HEK293T (cell line): ENCODE measurements at regions not wholly inside any gene's neighbourhood (a gene's known extent, or its start where the extent isn't known, plus 50 kb on each side); places are given as distances from the start of the nearest gene placed in this dataset.

ENCODE experiments used
- BHLHE40 ChIP-seq: fragments of 450-650 bp; IDR thresholded peaks from 2 replicates; pipeline ENCODE4 v1.6.1; 2016; ENCODE audit warnings: mild to moderate bottlenecking, moderate library complexity, borderline replicate concordance
- FOXM1 ChIP-seq: fragments of 450-650 bp; IDR thresholded peaks from 2 replicates; pipeline ENCODE4 v1.6.1; 2017; ENCODE audit warnings: mild to moderate bottlenecking, borderline replicate concordance
- SP1 ChIP-seq: fragments of 450-650 bp; IDR thresholded peaks from 2 replicates; pipeline ENCODE4 v1.6.1; 2017

DNA sequence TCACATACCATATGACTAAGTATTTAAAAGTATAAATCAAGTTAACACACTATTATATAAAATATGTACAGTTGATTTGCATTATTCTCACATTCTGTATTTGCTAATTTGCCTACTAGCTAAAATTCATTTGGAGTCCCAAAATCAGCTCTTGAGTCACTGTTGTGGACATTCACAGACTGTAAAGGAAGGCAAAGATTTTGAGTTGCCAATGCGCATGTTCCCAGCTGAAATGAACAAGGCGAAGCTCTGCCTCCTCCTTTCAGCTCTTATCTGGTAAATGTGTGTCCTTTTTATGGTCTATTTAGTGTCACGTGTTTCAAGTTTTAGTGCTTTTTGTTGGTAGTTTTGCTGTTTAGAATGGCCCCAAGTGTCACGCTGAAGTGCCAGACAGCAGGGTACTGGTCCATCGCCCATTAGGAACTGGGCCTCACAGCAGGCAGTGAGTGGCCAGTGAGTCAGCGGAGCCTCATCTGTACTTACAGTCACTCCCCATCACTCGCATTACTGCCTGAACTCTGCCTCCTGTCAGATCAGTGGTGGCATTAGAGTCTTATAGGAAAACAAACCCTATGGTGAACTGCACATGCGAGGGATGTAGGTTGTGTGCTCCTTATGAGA, 87.2 kb upstream of the ADTRP start:
- no peak for TF ChIP-seq SP1
- TF ChIP-seq FOXM1 = no peak
- TF ChIP-seq BHLHE40 = no peak
